ENCODE measurements at regions not wholly inside any gene's neighbourhood (a gene's known extent, or its start where the extent isn't known, plus 50 kb on each side); places are given as distances from the start of the nearest gene placed in this dataset.

DNA sequence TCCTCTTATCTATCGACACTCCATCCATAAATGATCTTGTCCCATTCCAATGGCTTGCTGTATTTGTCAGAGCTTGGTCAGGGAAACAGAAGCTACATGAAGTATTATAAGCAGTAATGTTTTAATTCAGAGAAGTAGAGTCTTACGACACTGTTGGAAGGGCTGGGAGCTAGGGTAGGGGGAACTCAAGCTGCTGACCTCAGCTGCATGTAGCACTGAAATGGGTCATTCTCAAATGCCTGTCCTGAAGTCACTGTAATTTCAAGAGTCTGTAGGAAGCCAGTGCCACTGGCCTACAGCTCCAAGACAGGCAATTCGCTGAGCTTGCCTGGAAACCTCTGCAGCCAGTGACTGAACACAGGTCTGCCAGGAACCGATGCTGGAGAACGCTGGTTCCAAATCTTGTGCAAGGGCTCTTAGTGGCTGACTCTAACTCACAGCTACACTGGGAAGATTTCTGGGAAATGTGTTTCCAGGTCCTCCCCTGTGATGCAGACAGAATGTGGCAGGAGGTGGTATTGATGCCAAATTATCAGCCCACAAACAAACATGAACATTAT is 532.4 kb downstream of the CCDC171 start:
- TF ChIP-seq POLR2A (IDR thresholded peaks at IDR 0.05) (no peak), POLR2AphosphoS5 (IDR thresholded peaks at IDR 0.05; ENCODE audit: insufficient read depth in 1 of 2, low read depth in 1 of 2) (no peak)
- TF ChIP-seq, protein P1, sequence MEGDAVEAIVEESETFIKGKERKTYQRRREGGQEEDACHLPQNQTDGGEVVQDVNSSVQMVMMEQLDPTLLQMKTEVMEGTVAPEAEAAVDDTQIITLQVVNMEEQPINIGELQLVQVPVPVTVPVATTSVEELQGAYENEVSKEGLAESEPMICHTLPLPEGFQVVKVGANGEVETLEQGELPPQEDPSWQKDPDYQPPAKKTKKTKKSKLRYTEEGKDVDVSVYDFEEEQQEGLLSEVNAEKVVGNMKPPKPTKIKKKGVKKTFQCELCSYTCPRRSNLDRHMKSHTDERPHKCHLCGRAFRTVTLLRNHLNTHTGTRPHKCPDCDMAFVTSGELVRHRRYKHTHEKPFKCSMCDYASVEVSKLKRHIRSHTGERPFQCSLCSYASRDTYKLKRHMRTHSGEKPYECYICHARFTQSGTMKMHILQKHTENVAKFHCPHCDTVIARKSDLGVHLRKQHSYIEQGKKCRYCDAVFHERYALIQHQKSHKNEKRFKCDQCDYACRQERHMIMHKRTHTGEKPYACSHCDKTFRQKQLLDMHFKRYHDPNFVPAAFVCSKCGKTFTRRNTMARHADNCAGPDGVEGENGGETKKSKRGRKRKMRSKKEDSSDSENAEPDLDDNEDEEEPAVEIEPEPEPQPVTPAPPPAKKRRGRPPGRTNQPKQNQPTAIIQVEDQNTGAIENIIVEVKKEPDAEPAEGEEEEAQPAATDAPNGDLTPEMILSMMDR (IDR thresholded peaks at IDR 0.05) = no peak
